ENCODE measurements at regions not wholly inside any gene's neighbourhood (a gene's known extent, or its start where the extent isn't known, plus 50 kb on each side); places are given as distances from the start of the nearest gene placed in this dataset.
"Not testable (repeated sequence)": the region's sequence is repeated elsewhere in the genome, so short reads cannot be mapped to it uniquely, and the experiment has no call there.

DNA sequence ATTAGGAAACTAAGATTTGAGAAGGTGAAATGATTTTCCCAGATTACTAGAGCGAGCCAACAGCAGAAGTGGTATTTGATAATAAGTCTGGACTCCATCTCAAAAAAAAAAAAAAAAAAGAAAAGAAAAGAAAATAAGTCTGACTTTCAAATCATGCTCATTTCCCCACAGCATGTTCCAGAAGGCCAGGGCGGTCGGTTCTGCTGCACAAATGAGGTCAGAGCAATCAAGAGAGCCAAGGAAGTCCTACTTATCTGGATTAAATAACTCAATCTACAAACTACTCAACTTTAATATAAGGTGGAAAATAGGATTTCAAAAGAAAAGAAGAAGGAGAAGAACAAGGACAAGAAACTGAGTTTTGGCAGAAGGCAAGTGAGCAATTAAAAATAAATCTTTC lies 130.4 kb upstream of the RASA1 start:
- H3K4me1 ChIP-seq = no peaks in the 10 kb centered on the region
- no peaks in the 10 kb centered on the region for H3K36me3 ChIP-seq
- no peak overlapping the region for H3K4me3 ChIP-seq (ENCODE audit: low read depth, low read length)
- H3K27me3 ChIP-seq = no peaks in the 10 kb centered on the region
- TF ChIP-seq CTCF (IDR thresholded peaks at IDR 0.05; ENCODE audit: low read depth, low read length) = no peak
- DNase-seq = no peak
- H3K9me3 ChIP-seq = no peaks in the 10 kb centered on the region

- Histone ChIP-seq H3K4me1 (no peaks in the 10 kb centered on the region), H3K27me3 (no peaks in the 10 kb centered on the region), H3K9me3 (no peaks in the 10 kb centered on the region), H3K4me3 (ENCODE audit: low read depth, low read length) (no peak overlapping the region), H3K36me3 (no peaks in the 10 kb centered on the region)
- TF ChIP-seq CTCF (IDR thresholded peaks at IDR 0.05; ENCODE audit: low read depth, low read length) = no peak
- DNase-seq = no peak
These were observed 129.4 kb upstream of the RASA1 start for GRCh38 chr5:87138091-87138805.

GRCh38 chr5:87139795-87140194 lies 127.9 kb upstream of the RASA1 start:
- H3K4me1 ChIP-seq = no peaks in the 10 kb centered on the region
- no peaks in the 10 kb centered on the region for H3K36me3 ChIP-seq
- H3K9me3 ChIP-seq = no peaks in the 10 kb centered on the region
- no peak overlapping the region for H3K4me3 ChIP-seq (ENCODE audit: low read depth, low read length)
- TF ChIP-seq CTCF (IDR thresholded peaks at IDR 0.05; ENCODE audit: low read depth, low read length) = no peak
- no peak for DNase-seq
- H3K27me3 ChIP-seq = no peaks in the 10 kb centered on the region

DNA sequence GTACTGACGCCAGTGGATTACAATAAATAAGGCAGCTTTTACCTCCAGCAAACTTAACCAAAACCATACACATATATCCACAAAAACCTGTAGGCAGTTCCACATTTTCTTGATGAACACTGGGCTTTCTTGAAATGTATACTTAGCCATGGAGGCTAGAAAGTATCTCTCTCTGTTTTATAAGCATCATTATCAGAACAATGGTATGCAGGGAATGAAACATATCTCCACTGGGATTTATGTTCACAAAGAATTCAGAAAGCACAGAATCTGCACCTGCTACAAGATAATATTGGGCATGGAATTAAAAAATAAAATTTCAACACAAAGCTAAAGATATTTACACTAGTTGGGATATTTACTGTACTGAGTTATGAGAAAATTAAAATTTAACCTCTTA lies 126.1 kb upstream of the RASA1 start:
- DNase-seq = no peak

DNA sequence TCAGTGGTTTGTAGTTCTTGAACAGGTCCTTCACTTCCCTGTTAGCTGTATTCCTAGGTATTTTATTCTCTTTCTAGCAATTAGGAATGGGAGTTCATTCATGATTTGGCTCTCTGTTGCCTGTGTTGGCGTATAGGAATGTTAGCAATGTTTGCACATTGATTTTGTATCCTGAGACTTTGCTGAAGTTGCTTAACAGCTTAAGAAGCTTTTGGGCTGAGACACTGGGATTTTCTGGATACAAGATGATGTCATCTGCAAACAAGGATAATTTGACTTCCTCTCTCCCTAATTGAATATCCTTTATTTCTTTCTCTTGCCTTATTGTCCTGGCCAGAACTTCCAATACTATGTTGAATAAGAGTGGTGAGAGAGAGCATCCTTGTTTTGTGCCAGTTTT lies 121.8 kb upstream of the RASA1 start:
- H3K4me3 ChIP-seq (ENCODE audit: low read depth, low read length); DNase-seq; H3K36me3 ChIP-seq; H3K9me3 ChIP-seq; H3K27me3 ChIP-seq; H3K4me1 ChIP-seq: not testable (repeated sequence)

More for the DNA sequence above, 126.1 kb upstream of the RASA1 start:
- no peaks in the 10 kb centered on the region for H3K36me3 ChIP-seq
- H3K9me3 ChIP-seq = no peaks in the 10 kb centered on the region
- TF ChIP-seq CTCF (IDR thresholded peaks at IDR 0.05; ENCODE audit: low read depth, low read length) = no peak
- H3K4me1 ChIP-seq = no peaks in the 10 kb centered on the region
- no peak overlapping the region for H3K4me3 ChIP-seq (ENCODE audit: low read depth, low read length)
- H3K27me3 ChIP-seq = no peaks in the 10 kb centered on the region

DNA sequence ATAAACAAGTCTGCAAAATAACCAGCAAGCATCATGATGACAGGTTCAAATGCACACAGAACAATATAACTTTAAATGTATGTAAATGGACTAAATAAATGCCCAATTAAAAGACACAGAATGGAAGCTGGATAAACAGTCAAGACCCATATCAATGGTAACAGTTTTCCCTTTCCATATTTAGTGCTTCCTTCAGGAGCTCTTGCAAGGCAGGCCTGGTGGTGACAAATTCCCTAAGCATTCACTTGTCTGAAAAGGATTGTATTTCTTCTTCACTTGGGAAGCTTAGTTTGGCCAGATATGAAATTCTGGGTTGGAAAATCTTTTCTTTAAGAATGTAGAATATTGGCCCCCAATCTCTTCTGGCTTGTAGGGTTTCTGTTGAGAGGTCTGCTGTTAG lies 120.2 kb upstream of the RASA1 start:
- Histone ChIP-seq H3K4me1 (no peaks in the 10 kb centered on the region), H3K36me3 (no peaks in the 10 kb centered on the region), H3K9me3 (no peaks in the 10 kb centered on the region), H3K4me3 (ENCODE audit: low read depth, low read length) (no peak overlapping the region), H3K27me3 (no peaks in the 10 kb centered on the region)
- no peak for TF ChIP-seq CTCF (IDR thresholded peaks at IDR 0.05; ENCODE audit: low read depth, low read length)
- no peak for DNase-seq
